ENCODE measurements at regions not wholly inside any gene's neighbourhood (a gene's known extent, or its start where the extent isn't known, plus 50 kb on each side); places are given as distances from the start of the nearest gene placed in this dataset.

GRCh38 chr18:6574631-6575030 is 154.9 kb upstream of the ARHGAP28 start:
- DNase-seq, result no peak

- no peak for DNase-seq
These were observed 153.6 kb upstream of the ARHGAP28 start for GRCh38 chr18:6575908-6576307.

GRCh38 chr18:6576718-6577375 is 152.7 kb upstream of the ARHGAP28 start:
- peak; percentile 25 for DNase-seq

- no peak for DNase-seq
These were observed 150.8 kb upstream of the ARHGAP28 start for GRCh38 chr18:6578686-6579085.

- no peak for DNase-seq
These were observed 150.0 kb upstream of the ARHGAP28 start for GRCh38 chr18:6579486-6579885.

GRCh38 chr18:6580401-6580800 is 149.1 kb upstream of the ARHGAP28 start:
- no peak for DNase-seq

GRCh38 chr18:6589923-6590322 is 139.6 kb upstream of the ARHGAP28 start:
- DNase-seq, result peak; percentile 56

GRCh38 chr18:6590326-6590725 is 139.2 kb upstream of the ARHGAP28 start:
- no peak for DNase-seq

- DNase-seq, result peak; percentile 87
These were observed 138.0 kb upstream of the ARHGAP28 start for GRCh38 chr18:6591491-6591890.

GRCh38 chr18:6592522-6592921 is 137.0 kb upstream of the ARHGAP28 start:
- no peak for DNase-seq

- DNase-seq, result peak; percentile 77
These were observed 136.2 kb upstream of the ARHGAP28 start for GRCh38 chr18:6593142-6593885.

GRCh38 chr18:6595666-6596065 is 133.8 kb upstream of the ARHGAP28 start:
- DNase-seq, result no peak

- DNase-seq, result no peak
These were observed 130.9 kb upstream of the ARHGAP28 start for GRCh38 chr18:6598657-6599056.

GRCh38 chr18:6600667-6601167 is 128.8 kb upstream of the ARHGAP28 start:
- no peak for DNase-seq

- peak; percentile 18 for DNase-seq
These were observed 128.3 kb upstream of the ARHGAP28 start for GRCh38 chr18:6601241-6601640.

GRCh38 chr18:6602365-6602764 is 127.2 kb upstream of the ARHGAP28 start:
- no peak for DNase-seq

- no peak for DNase-seq
These were observed 125.0 kb upstream of the ARHGAP28 start for GRCh38 chr18:6604573-6604941.

- peak; percentile 40 for DNase-seq
These were observed 124.2 kb upstream of the ARHGAP28 start for GRCh38 chr18:6605115-6605869.

- DNase-seq, result no peak
These were observed 123.0 kb upstream of the ARHGAP28 start for GRCh38 chr18:6606411-6607085.

- no peak for DNase-seq
These were observed 122.2 kb upstream of the ARHGAP28 start for GRCh38 chr18:6607343-6607742.

GRCh38 chr18:6609666-6610264 is 119.8 kb upstream of the ARHGAP28 start:
- no peak for DNase-seq

GRCh38 chr18:6610466-6610865 is 119.0 kb upstream of the ARHGAP28 start:
- DNase-seq, result peak; percentile 67

- DNase-seq, result no peak
These were observed 115.9 kb upstream of the ARHGAP28 start for GRCh38 chr18:6613581-6613980.
